ENCODE measurements at regions not wholly inside any gene's neighbourhood (a gene's known extent, or its start where the extent isn't known, plus 50 kb on each side); places are given as distances from the start of the nearest gene placed in this dataset.

DNA sequence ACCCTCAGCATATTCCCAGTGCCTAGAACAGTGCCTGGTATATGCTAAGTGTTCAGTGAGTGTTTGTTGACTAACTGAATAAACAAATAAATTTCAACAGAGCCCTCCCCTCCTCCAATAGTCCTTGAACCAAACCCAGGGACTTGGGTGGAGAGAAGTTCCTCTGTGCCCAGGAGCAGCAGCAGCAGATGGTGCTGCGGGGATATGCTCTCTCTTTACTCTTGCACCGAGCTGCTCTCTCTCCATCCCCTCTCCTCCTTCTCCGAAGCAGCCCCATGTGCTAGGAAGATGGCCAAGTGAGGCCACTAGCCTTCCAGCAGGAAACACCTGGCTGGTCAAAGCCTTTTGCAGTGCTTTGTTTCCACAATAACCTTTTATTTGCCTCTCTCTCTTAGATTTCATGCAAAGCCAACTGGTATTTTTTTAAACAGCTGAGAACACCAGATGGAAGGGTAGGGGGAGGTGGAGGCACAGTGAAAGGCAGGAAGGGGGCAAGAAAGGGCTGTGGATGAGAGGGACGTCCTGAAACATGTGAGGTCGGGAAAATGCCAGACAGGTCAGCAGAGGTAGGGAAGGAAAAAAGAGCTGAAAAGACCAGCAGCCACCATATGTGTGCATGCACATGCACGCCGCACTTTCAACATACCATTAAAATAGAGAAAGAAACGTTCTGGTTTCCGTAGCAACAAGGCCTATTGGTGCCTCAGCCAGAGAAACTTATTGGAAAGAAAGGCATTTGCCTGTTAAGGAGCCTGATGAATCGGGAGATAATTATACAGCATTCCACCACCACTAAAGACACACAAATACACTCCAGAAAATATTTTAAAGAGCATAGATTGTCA, 78.9 kb downstream of the EMP1 start:
- Histone ChIP-seq H3K27ac (no peak overlapping the region), H3K4me1 (no peaks in the 10 kb centered on the region), H3K4me3 (no peak overlapping the region), H3K9me3 (no peaks in the 10 kb centered on the region), H3K27me3 (peaks cover 0 to 18% of the 10 kb centered on the region in 2 donors), H3K36me3 (no peaks in the 10 kb centered on the region)
- TF ChIP-seq POLR2A (IDR thresholded peaks at IDR 0.05) = no peak
- TF ChIP-seq CTCF (IDR thresholded peaks at IDR 0.05) = no peak
- no peak for TF ChIP-seq POLR2AphosphoS5 (IDR thresholded peaks at IDR 0.05)
- DNase-seq (ENCODE audit: low spot score in 2 of 2) = no peak
- intact Hi-C loops (cut with DNase I; ENCODE audit: low total_unique reads) = no loop called here

DNA sequence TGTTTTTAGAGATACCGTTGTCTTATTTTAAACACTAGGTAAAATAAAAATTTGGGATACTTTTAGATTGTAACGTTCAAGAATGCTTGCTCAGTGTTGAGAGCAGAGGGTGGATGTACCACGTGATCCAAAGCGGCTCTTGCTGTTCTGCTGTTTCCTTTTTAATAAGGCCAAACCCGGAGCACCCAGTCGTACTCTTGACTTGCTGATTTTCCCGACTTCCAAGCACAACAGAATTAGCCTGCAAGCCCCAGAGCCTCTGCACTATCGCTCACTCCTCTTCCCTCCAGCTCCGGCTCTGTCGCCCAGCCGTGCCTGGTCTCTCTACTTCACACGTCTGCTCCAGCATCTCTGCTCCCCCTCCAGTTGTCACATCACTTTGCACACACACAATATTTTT, 77.3 kb downstream of the EMP1 start:
- no peak overlapping the region for H3K4me3 ChIP-seq
- H3K27ac ChIP-seq = no peak overlapping the region
- H3K9me3 ChIP-seq = no peaks in the 10 kb centered on the region
- no peaks in the 10 kb centered on the region for H3K36me3 ChIP-seq
- intact Hi-C loops (cut with DNase I; ENCODE audit: low total_unique reads) = no loop called here
- peaks cover 0 to 18% of the 10 kb centered on the region in 2 donors for H3K27me3 ChIP-seq
- TF ChIP-seq POLR2A (IDR thresholded peaks at IDR 0.05) (no peak), POLR2AphosphoS5 (IDR thresholded peaks at IDR 0.05) (no peak), CTCF (IDR thresholded peaks at IDR 0.05) (no peak)
- no peak for DNase-seq (ENCODE audit: low spot score in 2 of 2)
- H3K4me1 ChIP-seq = no peaks in the 10 kb centered on the region

DNA sequence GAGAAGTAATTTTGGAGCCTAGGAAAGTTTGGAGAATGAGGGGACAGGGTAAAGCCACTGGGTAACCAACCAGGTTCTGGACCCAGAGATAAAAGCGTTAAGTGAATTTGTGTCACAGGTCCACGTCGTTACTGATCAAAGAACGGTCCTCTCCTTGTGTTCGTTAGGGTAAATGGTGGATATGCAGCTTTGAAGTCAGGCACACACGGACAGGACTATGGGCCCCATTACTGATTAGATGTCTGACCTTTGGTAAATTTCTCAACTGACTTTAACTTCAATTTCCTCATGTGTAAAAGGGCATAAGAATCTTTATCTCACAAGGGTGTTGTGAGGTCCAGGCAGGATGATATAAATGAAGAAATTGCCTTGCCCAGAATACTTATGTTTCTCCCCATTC, 76.6 kb downstream of the EMP1 start:
- no peak for DNase-seq (ENCODE audit: low spot score in 2 of 2)
- Histone ChIP-seq H3K27me3 (peaks cover 0 to 18% of the 10 kb centered on the region in 2 donors), H3K9me3 (no peaks in the 10 kb centered on the region), H3K4me1 (no peaks in the 10 kb centered on the region), H3K4me3 (no peak overlapping the region), H3K27ac (no peak overlapping the region), H3K36me3 (no peaks in the 10 kb centered on the region)
- intact Hi-C loops (cut with DNase I; ENCODE audit: low total_unique reads) = no loop called here
- TF ChIP-seq CTCF (IDR thresholded peaks at IDR 0.05) (no peak), POLR2A (IDR thresholded peaks at IDR 0.05) (no peak), POLR2AphosphoS5 (IDR thresholded peaks at IDR 0.05) (no peak)

- no peak for TF ChIP-seq POLR2AphosphoS5 (IDR thresholded peaks at IDR 0.05)
- no peak for TF ChIP-seq CTCF (IDR thresholded peaks at IDR 0.05)
- TF ChIP-seq POLR2A (IDR thresholded peaks at IDR 0.05) = no peak
- DNase-seq (ENCODE audit: low spot score in 2 of 2) = no peak
- Histone ChIP-seq H3K4me3 (no peak overlapping the region), H3K27me3 (peaks cover 0 to 14% of the 10 kb centered on the region in 2 donors), H3K4me1 (no peaks in the 10 kb centered on the region), H3K27ac (no peak overlapping the region), H3K36me3 (no peaks in the 10 kb centered on the region), H3K9me3 (no peaks in the 10 kb centered on the region)
- intact Hi-C loops (cut with DNase I; ENCODE audit: low total_unique reads) = no loop called here
Observed at GRCh38 chr12:13270817-13271216, 74.3 kb downstream of the EMP1 start.

Data from breast epithelium (tissue), 4 donors.